GM19328 (cell line): ENCODE measurements at regions not wholly inside any gene's neighbourhood (a gene's known extent, or its start where the extent isn't known, plus 50 kb on each side); places are given as distances from the start of the nearest gene placed in this dataset.

ENCODE experiments used
- ATAC-seq: cut with Tn5 transposase; IDR thresholded peaks from one replicate; pipeline ENCODE4 v1.9.1; 2021; ENCODE audit warnings: mild to moderate bottlenecking, moderate library complexity; ENCODE audit not compliant: unreplicated experiment

DNA sequence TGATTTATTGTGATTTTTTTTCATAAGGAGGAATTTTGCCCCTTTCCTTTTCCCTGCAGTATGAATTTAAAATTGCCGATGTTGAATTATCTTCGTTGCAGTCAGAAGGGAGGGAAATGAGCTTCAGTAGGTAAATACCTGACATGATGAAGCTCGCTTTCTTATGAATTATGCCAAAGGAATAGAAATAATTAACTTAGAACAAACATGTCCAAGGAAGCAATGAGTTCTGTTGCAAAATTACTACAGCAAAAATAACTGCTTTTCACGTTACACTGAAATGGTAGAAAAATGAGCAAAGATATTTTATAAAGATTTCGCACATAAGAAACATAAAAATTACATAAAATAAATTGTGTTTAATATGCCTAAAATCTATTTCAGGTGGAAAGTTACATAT lies 91.1 kb upstream of the ZNF804A start:
- ATAC-seq = no peak

DNA sequence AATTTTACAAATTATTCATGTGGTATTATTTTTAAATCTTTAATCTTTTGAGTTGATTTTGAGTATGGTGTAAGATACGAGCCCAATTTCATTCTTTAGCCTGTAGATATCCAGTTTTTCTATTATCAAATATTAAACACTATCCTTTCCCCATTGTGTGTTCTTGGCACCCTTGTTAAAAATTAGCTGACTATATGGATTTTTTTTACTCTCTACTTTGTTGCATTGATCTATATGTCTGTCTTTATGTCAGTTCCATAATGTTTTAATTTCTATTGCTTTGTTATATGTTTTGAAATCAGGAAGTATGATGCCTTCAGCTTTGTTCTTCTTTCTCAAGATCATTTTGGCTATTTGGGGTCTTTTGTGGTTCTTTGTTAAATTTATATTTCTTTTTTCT lies 80.9 kb upstream of the ZNF804A start:
- ATAC-seq = no peak

DNA sequence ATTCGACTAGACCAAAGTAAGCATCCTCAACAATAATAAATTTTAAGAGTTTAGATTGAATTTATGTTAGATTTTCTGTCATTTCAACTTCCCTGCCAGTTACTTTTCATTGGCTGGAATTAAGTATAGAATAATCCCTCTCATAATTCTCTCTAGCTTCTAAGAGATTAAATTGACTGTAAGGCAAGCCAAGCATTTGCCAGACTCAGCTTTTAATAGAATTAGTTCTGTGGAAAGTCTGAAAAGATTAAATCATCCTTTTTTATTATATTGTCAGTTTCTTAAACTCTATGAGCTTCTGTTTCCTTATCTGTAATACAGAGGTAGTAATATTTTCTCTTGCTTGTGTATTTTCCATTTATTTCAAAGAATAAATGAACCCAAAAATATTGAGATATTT lies 77.9 kb upstream of the ZNF804A start:
- ATAC-seq = no peak

DNA sequence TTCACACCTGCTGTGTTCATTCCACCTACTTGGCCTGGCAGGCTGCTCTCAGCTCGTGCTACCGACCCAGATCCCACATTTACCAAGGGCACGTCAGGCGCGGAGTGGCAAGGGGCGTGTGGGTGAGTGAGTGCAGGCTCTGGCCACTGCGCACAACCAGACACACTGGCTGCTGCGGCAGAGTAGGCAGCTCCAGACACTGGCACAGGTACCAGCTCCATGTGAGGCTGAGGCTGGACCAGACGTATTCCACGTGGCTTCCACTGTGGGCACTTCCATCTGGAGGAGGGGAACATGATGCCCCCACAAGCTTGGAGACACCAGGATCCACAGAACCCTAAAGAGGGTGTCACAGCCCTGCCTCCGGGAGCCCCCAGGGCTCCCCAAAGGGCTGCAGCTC lies 74.6 kb upstream of the ZNF804A start:
- ATAC-seq = no peak

DNA sequence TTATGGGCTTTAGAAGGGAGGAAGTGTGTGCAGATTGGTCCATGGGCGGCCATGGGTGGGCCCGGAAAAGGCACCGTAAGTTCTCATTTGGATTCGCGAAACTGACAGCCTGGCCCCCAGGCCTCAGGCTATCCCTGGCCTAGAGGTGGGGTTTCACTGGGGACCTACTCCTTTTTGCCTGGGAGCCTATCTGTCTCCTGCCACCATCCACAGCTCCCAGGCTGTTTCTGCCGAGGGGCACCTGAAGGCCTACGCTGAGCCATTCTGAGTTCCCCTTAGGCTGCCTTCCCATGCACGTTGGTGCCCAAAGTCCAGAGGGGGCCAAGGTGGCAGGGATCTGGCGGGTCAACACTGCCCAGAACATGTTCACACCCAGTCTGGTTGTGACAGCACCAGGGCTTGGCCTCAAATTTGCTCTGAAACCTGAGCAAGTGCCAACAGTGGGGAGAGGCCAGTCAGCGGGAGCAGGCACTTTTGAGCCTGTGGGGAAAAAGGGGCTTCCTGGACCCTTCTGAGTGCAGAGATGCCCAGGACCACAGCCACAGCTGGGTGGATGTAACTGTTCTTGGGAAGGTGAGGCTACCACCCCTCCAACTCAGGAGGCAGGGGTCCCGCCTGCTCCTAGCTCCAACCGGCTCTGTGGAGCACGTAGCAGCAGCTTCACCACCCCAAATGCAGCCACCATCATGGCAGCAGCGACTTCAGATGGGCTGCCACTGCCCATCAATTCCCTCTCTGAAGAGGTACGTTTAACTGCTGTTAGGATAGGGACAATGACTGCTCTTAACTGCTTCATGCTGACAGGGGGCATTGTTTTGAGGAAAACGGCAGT lies 73.6 kb upstream of the ZNF804A start:
- ATAC-seq = no peak

DNA sequence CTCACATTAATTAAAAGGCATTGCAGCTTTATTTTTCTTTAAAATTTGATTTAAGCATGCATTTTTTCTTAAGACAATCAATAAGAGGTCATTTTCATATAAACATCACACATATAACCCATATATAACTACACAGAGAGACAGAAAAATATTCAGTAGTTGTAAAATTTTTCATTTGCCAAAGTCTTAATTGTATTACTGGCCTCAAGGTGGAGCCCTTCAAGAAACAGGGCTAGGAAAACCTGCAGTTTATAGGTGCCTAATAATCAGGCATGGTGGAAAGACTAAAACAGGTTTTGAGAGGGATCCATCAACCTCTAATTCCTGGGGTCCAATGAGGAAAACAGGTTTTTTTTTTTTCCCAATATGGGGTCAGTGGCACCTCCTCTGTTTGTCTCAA lies 71.3 kb upstream of the ZNF804A start:
- no peak for ATAC-seq

DNA sequence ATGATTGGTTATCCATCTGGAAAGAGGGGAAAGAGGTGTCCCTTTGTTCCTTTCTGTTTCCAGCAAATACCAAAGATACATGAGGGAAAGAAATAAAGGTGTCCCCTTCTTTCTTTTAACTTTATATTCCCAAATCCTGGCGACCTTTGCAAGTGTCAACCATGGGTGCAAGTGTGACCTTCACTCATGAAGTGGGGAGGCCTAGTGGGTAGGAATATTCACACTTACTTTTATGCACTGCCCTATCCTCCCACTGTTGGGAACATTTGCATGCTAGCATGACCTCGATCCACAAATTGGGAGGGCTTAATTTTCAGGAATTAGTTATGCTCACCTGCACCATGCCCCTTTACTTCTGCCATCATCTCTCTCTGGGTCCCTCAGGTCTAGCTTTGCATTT lies 70.2 kb upstream of the ZNF804A start:
- ATAC-seq = no peak

DNA sequence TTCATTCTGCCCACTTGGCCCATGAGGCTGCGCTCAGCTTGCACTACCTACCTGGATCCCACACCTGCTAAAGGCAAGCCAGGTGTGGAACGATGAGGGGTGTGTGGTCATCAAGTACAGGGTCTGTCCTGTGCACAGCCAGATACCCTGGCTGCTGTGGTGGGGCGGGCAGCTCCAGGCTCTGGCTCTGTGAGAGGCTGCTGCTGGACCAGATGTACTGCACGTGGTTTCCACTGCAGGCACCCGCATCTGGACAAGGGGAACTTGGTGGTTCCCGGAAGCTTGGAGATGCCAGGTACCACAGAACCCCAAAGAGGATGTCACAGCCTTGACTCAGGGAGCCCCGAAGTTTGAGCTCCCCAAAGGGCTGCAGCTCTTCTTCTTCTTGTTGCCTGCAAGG lies 68.1 kb upstream of the ZNF804A start:
- no peak for ATAC-seq

DNA sequence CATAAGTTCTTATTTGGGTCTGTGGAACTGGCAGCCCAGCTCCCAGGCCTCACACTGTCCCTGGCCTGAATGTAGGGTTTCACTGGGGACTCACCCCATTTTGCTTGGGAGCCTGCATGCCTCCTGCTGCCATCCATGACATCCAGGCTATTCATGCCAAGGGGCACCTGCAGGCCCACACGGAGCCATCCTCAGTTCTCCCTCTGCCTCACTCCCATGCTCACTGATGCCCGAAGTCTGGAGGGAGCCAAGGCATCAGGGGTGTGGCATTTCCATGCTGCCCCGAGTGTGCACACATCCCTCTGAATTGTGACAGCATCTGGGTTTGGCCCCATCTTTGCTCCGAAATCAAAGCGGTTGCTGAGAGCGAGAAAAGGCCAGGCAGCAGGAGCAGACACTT lies 67.4 kb upstream of the ZNF804A start:
- ATAC-seq = no peak

DNA sequence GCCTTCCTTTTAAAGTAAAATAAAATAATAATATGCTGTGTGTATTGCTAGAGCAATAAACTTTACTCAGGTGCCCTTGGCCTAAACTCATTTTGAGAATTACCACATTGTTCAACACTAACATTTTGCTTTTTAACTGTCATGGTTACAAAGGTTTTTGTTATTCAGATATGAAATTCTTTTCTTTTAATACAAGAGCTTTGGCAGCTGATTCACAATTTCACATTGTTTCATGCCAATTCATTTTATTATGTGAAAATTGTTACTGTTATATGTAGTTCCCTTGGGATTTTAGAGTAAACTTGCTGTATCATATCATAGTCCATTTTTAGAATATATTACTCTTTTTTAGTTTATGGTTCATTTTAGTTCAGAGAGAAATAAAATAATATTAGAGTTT lies 65.8 kb upstream of the ZNF804A start:
- no peak for ATAC-seq

DNA sequence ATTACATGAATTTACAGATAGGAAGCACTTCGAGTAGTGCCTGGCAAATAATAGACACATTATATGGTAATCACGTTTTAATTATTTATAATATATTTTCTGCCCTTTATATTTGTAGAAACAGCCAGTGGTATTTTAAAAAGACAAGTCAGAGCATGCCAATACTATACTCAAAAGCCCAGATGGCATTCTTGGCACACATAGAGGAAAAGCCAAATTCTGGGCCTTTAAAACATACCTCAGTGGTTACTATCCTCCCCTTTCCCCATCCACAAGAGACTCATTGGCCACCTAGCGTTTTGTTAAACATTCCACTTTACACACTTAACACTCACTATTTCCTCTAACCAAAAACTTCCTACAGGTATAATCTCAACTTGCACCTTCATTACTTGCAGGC lies 63.3 kb upstream of the ZNF804A start:
- ATAC-seq = no peak

DNA sequence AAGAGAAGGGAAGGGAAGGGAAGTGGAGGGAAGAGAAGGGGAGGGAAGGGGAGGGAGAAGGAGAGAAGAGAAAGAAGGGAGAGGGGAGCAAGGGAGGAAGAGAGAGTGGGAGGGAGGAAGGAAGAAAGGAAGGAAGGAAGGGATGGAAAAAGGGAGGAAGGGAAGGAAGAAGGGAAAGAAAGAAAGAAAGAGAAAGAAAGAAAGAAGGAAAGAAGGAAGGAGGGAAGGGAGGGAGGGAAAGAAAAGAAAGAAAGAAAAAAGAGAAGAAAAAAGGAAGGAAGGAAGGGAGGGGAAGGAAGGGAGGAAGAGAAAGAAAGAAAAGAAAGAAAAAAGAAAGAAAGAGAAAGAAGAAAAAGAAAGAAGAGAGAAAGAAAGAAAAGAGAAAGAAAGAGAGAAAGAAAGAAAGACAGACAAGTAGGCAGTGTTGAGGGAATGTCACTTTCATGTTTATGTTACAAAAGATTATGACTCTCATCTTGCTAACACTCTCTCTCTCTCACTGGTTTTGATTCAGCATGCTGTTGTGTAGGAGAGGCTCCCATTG lies 58.0 kb upstream of the ZNF804A start:
- ATAC-seq = no peak

DNA sequence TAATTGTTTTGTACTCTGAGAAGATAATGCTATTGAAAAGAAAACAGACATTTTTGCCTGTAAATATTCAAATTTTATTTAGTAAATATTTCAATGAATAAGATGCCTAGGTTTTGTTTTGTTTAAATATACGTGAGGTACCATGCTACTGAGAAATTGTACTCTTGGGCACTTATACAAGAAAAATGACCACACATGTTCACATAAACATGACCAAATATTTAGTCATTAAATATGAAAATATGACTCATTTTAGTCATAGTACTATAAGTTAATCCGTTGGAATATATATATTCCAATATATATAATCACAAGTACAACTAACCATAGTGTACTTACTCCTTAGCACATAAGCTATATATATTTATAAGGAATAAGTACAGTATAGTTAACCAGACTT lies 56.7 kb upstream of the ZNF804A start:
- ATAC-seq = no peak

DNA sequence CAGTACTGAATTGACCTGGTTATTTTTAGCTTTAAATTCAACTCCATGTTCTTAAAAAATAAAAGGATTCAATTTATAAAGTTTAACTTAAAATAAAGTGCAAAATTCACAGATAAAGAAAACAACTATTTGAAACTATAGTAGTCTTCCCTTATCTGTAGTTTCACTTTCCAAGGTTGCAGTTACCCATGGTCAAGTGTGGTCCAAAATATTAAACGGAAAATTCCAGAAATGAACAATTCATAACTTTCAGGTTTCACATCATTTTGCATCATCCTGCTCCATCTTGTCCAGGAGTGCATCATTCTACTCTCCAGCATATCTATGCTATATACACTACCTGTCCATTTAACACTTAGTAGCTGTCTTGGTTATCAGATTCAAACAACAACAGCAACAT lies 54.5 kb upstream of the ZNF804A start:
- ATAC-seq = no peak
